ENCODE measurements at regions not wholly inside any gene's neighbourhood (a gene's known extent, or its start where the extent isn't known, plus 50 kb on each side); places are given as distances from the start of the nearest gene placed in this dataset.

DNA sequence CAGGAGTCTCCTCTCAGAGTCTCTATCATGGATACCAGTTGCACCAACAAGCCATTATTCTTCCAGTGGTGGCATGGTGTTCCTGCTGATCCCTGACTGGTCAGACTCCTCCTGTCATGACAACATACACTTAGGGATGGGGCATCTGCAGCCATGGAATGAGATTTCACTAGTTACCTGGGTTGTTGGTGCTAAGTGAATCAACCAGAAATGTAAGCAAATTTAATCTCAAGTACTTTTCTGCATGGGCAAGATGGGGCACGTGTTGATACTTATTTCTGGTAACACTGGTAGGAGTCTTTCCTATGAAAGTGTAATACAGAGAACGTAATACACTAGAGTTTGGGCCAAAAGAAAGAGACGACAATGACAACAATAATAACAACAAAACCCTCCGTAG, 211.5 kb upstream of the FOXN3 start:
- CTCF ChIA-PET: no interaction called here
- intact Hi-C loops (cut with micrococcal nuclease): no loop called here
- H3K27me3 Mint-ChIP-seq (ENCODE audit: insufficient read depth, unreplicated experiment): no peaks in the 10 kb centered on the region
- TF ChIP-seq, protein P1, sequence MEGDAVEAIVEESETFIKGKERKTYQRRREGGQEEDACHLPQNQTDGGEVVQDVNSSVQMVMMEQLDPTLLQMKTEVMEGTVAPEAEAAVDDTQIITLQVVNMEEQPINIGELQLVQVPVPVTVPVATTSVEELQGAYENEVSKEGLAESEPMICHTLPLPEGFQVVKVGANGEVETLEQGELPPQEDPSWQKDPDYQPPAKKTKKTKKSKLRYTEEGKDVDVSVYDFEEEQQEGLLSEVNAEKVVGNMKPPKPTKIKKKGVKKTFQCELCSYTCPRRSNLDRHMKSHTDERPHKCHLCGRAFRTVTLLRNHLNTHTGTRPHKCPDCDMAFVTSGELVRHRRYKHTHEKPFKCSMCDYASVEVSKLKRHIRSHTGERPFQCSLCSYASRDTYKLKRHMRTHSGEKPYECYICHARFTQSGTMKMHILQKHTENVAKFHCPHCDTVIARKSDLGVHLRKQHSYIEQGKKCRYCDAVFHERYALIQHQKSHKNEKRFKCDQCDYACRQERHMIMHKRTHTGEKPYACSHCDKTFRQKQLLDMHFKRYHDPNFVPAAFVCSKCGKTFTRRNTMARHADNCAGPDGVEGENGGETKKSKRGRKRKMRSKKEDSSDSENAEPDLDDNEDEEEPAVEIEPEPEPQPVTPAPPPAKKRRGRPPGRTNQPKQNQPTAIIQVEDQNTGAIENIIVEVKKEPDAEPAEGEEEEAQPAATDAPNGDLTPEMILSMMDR (IDR thresholded peaks at IDR 0.05; ENCODE audit: unreplicated experiment): no peak
- no peaks in the 10 kb centered on the region for H3K36me3 Mint-ChIP-seq (ENCODE audit: insufficient read depth, unreplicated experiment)
- POLR2A ChIA-PET: interaction anchor here (1.3 kb wide), 1 partner anchor 9 kb away, joined by 3 read pairs; no protein-coding TSS in a partner anchor
- H3K27ac Mint-ChIP-seq (ENCODE audit: low read depth, unreplicated experiment): no peak overlapping the region
- no peak overlapping the region for H3K4me3 Mint-ChIP-seq (ENCODE audit: unreplicated experiment)
- no TSS peak for BruUV-seq (replicated peaks)
- H3K9me3 Mint-ChIP-seq (ENCODE audit: unreplicated experiment): peaks cover 11% of the 10 kb centered on the region
- H3K4me1 Mint-ChIP-seq (ENCODE audit: insufficient read depth, unreplicated experiment): peaks cover 6% of the 10 kb centered on the region
- DNase-seq (ENCODE audit: unreplicated experiment): no peak

DNA sequence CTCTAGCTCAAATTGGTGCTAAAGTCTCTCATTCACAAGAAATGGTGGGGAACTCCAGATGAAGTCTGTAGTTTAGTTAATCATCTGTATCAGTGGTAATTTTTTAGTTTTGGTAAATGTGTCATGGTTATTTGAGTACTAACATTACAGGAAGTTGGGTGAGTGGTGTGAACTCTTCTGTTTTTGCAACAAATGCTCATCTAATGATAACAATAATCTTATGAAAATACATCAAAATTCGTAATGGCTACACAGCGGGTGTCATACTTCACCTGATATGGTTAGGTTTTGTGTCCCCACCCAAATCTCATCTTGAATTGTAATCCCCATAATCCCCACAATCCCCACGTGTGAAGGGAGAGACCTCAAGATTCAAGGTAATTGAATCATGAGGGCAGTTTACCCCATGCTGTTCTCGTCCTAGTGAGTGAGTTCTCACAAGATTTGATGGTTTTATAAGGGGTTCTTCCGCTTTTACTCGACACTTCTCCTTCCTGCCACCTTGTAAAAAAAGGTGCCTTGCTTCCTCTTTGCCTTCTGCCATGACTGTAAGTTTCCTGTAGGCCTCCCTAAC, 209.3 kb upstream of the FOXN3 start:
- ChIA-PET CTCF (interaction anchor here (0.6 to 1.5 kb wide), 2 partner anchors 20 to 1415 kb away, joined by 3 to 6 read pairs; no protein-coding TSS in a partner anchor), POLR2A (no interaction called here)
- Mint-ChIP-seq H3K36me3 (ENCODE audit: insufficient read depth, unreplicated experiment) (no peaks in the 10 kb centered on the region), H3K27ac (ENCODE audit: low read depth, unreplicated experiment) (no peak overlapping the region), H3K9me3 (ENCODE audit: unreplicated experiment) (peaks cover 11% of the 10 kb centered on the region), H3K27me3 (ENCODE audit: insufficient read depth, unreplicated experiment) (no peaks in the 10 kb centered on the region), H3K4me3 (ENCODE audit: unreplicated experiment) (no peak overlapping the region), H3K4me1 (ENCODE audit: insufficient read depth, unreplicated experiment) (peaks cover 6% of the 10 kb centered on the region)
- intact Hi-C loops (cut with micrococcal nuclease): no loop called here
- no TSS peak for BruUV-seq (replicated peaks)
- no peak for DNase-seq (ENCODE audit: unreplicated experiment)
- TF ChIP-seq, protein P1 (IDR thresholded peaks at IDR 0.05; ENCODE audit: unreplicated experiment): no peak

DNA sequence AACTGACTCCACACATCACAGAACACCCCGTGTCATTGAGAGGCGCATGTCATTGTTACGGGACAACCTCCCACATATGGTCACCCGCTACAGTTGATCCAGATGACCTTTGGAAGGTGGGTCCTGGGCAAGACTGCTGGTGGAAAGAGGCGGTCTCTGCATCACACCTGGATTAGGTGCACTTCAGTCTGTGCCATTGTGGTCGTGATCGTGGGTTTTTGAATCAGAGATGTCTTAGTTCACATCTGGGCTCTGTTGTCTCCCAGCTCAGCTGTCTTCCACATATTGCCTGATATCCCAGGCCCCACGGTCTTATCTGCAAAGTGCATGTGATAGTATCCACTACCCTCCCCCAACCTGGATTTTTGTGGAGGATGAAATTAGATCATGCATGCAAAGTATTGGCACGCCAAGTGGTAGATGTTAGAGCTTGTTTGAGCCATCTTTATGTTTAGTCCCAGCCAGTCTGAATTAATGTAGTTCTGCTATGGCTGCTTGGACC, 208.7 kb upstream of the FOXN3 start:
- ChIA-PET CTCF (interaction anchor here (0.6 to 1.5 kb wide), 4 partner anchors 20 to 1416 kb away, joined by 3 to 6 read pairs (median 4); no protein-coding TSS in a partner anchor), POLR2A (no interaction called here)
- DNase-seq (ENCODE audit: unreplicated experiment): no peak
- H3K36me3 Mint-ChIP-seq (ENCODE audit: insufficient read depth, unreplicated experiment): no peaks in the 10 kb centered on the region
- peaks cover 2% of the 10 kb centered on the region for H3K4me1 Mint-ChIP-seq (ENCODE audit: insufficient read depth, unreplicated experiment)
- BruUV-seq (replicated peaks): no TSS peak
- no peak overlapping the region for H3K27ac Mint-ChIP-seq (ENCODE audit: low read depth, unreplicated experiment)
- intact Hi-C loops (cut with micrococcal nuclease): no loop called here
- TF ChIP-seq, protein P1 (IDR thresholded peaks at IDR 0.05; ENCODE audit: unreplicated experiment): no peak
- H3K4me3 Mint-ChIP-seq (ENCODE audit: unreplicated experiment): no peak overlapping the region
- H3K27me3 Mint-ChIP-seq (ENCODE audit: insufficient read depth, unreplicated experiment): no peaks in the 10 kb centered on the region
- H3K9me3 Mint-ChIP-seq (ENCODE audit: unreplicated experiment): peaks cover 8% of the 10 kb centered on the region

DNA sequence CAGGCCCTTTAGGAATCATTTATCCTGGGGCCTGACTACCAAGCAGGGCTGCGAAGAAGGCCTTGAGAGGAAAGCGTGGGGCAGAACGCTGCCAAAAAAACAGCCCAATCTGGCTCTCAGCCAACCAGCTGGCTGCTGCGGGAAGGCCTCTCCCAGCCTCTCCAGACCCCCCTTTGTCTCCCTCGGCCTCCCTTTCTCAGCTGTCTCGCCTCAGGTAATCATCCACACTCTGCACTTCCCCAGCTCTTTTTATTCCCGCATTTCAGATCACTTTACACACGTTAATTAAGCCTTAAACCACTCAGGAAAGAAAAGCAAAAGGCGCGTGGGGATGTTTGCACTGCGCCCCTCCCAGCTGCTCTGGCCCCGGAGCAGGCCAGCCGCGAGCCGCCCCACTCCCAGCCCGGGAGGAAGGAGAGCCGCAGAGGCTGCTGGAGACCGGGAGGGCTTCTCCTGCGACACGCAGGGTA, 208.2 kb upstream of the FOXN3 start:
- TF ChIP-seq, protein P1 (IDR thresholded peaks at IDR 0.05; ENCODE audit: unreplicated experiment): no peak
- ChIA-PET POLR2A (no interaction called here), CTCF (interaction anchor here (0.6 to 1.0 kb wide), 3 partner anchors 23 to 286 kb away, joined by 3 to 6 read pairs (median 3); no protein-coding TSS in a partner anchor)
- H3K27me3 Mint-ChIP-seq (ENCODE audit: insufficient read depth, unreplicated experiment): no peaks in the 10 kb centered on the region
- intact Hi-C loops (cut with micrococcal nuclease): no loop called here
- H3K9me3 Mint-ChIP-seq (ENCODE audit: unreplicated experiment): peaks cover 7% of the 10 kb centered on the region
- no peak for DNase-seq (ENCODE audit: unreplicated experiment)
- no peak overlapping the region for H3K4me3 Mint-ChIP-seq (ENCODE audit: unreplicated experiment)
- H3K4me1 Mint-ChIP-seq (ENCODE audit: insufficient read depth, unreplicated experiment): no peaks in the 10 kb centered on the region
- no peak overlapping the region for H3K27ac Mint-ChIP-seq (ENCODE audit: low read depth, unreplicated experiment)
- no TSS peak for BruUV-seq (replicated peaks)
- no peaks in the 10 kb centered on the region for H3K36me3 Mint-ChIP-seq (ENCODE audit: insufficient read depth, unreplicated experiment)
